ENCODE measurements at regions not wholly inside any gene's neighbourhood (a gene's known extent, or its start where the extent isn't known, plus 50 kb on each side); places are given as distances from the start of the nearest gene placed in this dataset.

DNA sequence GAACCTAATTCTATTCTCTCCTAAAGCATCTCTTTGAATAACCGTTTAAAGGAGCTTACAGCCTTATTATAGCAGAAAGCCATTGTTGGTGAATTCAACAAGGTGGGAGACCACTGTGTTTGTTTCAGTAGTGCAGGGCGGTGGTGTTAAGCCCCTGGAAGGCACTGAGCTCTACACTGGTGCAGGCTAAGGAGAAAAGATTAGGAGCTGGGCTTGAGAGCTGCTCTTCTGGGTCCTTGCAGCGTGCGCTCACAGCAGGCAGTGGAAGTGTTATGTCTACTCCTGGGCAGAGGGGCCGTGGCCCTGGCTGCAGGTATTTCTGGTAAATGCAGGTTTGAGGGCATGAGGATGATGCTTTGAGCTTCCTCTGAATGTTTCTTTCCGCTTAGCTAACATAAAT, 361.2 kb downstream of the RNF144B start:
- DNase-seq = no peak
- no peak overlapping the region for H3K27ac ChIP-seq
- H3K9ac ChIP-seq (ENCODE audit: low read depth in 2 of 2, low read length in 2 of 2) = no peak overlapping the region
- no peaks in the 10 kb centered on the region for H3K9me3 ChIP-seq
- H3K4me3 ChIP-seq = no peak overlapping the region
- TF ChIP-seq CTCF (IDR thresholded peaks at IDR 0.05) = no peak
- intact Hi-C loops (cut with DNase I) = loop anchor here (10.0 kb wide), 1 partner anchor 1106 kb away; no protein-coding TSS in a partner anchor
- H3K36me3 ChIP-seq = no peaks in the 10 kb centered on the region
- H3K27me3 ChIP-seq = no peaks in the 10 kb centered on the region
- H3K4me1 ChIP-seq = no peaks in the 10 kb centered on the region

- TF ChIP-seq CTCF (IDR thresholded peaks at IDR 0.05) = no peak
- Histone ChIP-seq H3K4me1 (no peaks in the 10 kb centered on the region), H3K9me3 (no peaks in the 10 kb centered on the region), H3K4me3 (no peak overlapping the region), H3K9ac (ENCODE audit: low read depth in 2 of 2, low read length in 2 of 2) (no peak overlapping the region), H3K36me3 (no peaks in the 10 kb centered on the region), H3K27me3 (no peaks in the 10 kb centered on the region), H3K27ac (no peak overlapping the region)
- no peak for DNase-seq
- intact Hi-C loops (cut with DNase I) = loop anchor here (10.0 kb wide), 1 partner anchor 1302 kb away; no protein-coding TSS in a partner anchor
These were observed 365.3 kb downstream of the RNF144B start for GRCh38 chr6:18752278-18753068.

- no peak for DNase-seq
- Histone ChIP-seq H3K4me3 (no peak overlapping the region), H3K27ac (no peak overlapping the region), H3K36me3 (no peaks in the 10 kb centered on the region), H3K27me3 (no peaks in the 10 kb centered on the region), H3K9me3 (no peaks in the 10 kb centered on the region), H3K4me1 (no peaks in the 10 kb centered on the region), H3K9ac (ENCODE audit: low read depth in 2 of 2, low read length in 2 of 2) (no peak overlapping the region)
- intact Hi-C loops (cut with DNase I) = loop anchor here (10.0 kb wide), 1 partner anchor 1302 kb away; no protein-coding TSS in a partner anchor
- TF ChIP-seq CTCF (IDR thresholded peaks at IDR 0.05) = no peak
These were observed 365.9 kb downstream of the RNF144B start for GRCh38 chr6:18753076-18753475.

DNA sequence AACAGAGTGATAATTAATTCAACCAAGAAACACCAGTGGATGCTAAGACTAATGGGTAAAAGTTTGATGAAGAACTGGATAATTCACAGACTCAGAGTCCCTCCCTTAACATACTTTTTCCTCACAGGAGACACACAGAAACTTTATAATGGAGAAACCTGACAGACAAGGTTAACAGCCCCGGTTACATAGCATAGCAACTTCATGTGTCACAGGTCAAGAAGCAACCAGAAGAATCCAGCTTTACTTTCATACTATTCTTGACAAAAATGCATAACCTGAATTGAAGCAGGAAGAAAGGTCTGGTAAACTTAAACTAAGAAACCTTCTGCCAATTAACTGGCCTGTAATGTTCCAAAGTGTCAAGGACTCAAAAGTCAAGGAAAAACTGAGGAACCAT, 375.9 kb downstream of the RNF144B start:
- Histone ChIP-seq H3K9ac (ENCODE audit: low read depth in 2 of 2, low read length in 2 of 2) (no peak overlapping the region), H3K27ac (no peak overlapping the region), H3K9me3 (no peaks in the 10 kb centered on the region), H3K4me3 (no peak overlapping the region), H3K36me3 (no peaks in the 10 kb centered on the region), H3K27me3 (no peaks in the 10 kb centered on the region), H3K4me1 (no peaks in the 10 kb centered on the region)
- no peak for DNase-seq
- intact Hi-C loops (cut with DNase I) = no loop called here
- no peak for TF ChIP-seq CTCF (IDR thresholded peaks at IDR 0.05)

- Histone ChIP-seq H3K4me1 (no peaks in the 10 kb centered on the region), H3K9me3 (no peaks in the 10 kb centered on the region), H3K4me3 (no peak overlapping the region), H3K27me3 (no peaks in the 10 kb centered on the region), H3K36me3 (no peaks in the 10 kb centered on the region), H3K9ac (ENCODE audit: low read depth in 2 of 2, low read length in 2 of 2) (no peak overlapping the region), H3K27ac (no peak overlapping the region)
- no peak for DNase-seq
- intact Hi-C loops (cut with DNase I) = no loop called here
- TF ChIP-seq CTCF (IDR thresholded peaks at IDR 0.05) = no peak
These were observed 397.6 kb downstream of the RNF144B start for GRCh38 chr6:18784794-18785193.
